Neural progenitor cell (in vitro differentiated cells): ENCODE measurements at regions not wholly inside any gene's neighbourhood (a gene's known extent, or its start where the extent isn't known, plus 50 kb on each side); places are given as distances from the start of the nearest gene placed in this dataset.

Experiments used
- CTCF ChIP-seq: fragments of 200-600 bp; sonication (generic); IDR thresholded peaks from 2 replicates; pipeline ENCODE4 v1.5.1; 2017; ENCODE audit warnings: antibody characterized with exemption, mild to moderate bottlenecking
- EZH2 ChIP-seq: fragments of 200-600 bp; sonication (generic); IDR thresholded peaks from 2 replicates; pipeline ENCODE4 v1.6.1; 2017; ENCODE audit warnings: antibody characterized with exemption, mild to moderate bottlenecking, moderate library complexity
- EZH2phosphoT487 ChIP-seq: fragments of 200-600 bp; sonication (generic); IDR thresholded peaks from 2 replicates; pipeline ENCODE4 v1.6.1; 2017; ENCODE audit warnings: antibody characterized with exemption

- TF ChIP-seq CTCF, result no peak
- TF ChIP-seq EZH2, result no peak
- no peak for TF ChIP-seq EZH2phosphoT487
Observed at GRCh38 chr10:93175490-93175889, 101.8 kb downstream of the CYP26A1 start.
